Type B pancreatic cell (in vitro differentiated cells): ENCODE measurements at regions not wholly inside any gene's neighbourhood (a gene's known extent, or its start where the extent isn't known, plus 50 kb on each side); places are given as distances from the start of the nearest gene placed in this dataset.

Source experiments
- DNase-seq: peaks from one replicate; pipeline ENCODE4 v3.0.0; 2021; ENCODE audit warnings: mixed read lengths; ENCODE audit not compliant: unreplicated experiment; ENCODE audit errors: extremely low spot score
- H3K27ac Mint-ChIP-seq: 2 replicates; pipeline ENCODE4 v1.8.0; 2021; ENCODE audit warnings: mild to moderate bottlenecking, mixed read lengths
- H3K27me3 Mint-ChIP-seq: 2 replicates; pipeline ENCODE4 v1.8.0; 2021; ENCODE audit warnings: mixed read lengths
- H3K36me3 Mint-ChIP-seq: 2 replicates; pipeline ENCODE4 v1.8.0; 2021; ENCODE audit warnings: mixed read lengths
- H3K4me1 Mint-ChIP-seq: one replicate; pipeline ENCODE4 v1.8.0; 2021; ENCODE audit warnings: mixed read lengths; ENCODE audit not compliant: unreplicated experiment
- H3K4me3 Mint-ChIP-seq: 2 replicates; pipeline ENCODE4 v1.8.0; 2021; ENCODE audit warnings: mild to moderate bottlenecking, mixed read lengths
- H3K9me3 Mint-ChIP-seq: 2 replicates; pipeline ENCODE4 v1.8.0; 2021; ENCODE audit warnings: mixed read lengths
- CTCF ChIP-seq: fragments of 200-600 bp; sonication (generic); conservative IDR thresholded peaks from 2 replicates; pipeline ENCODE4 v1.5.0; 2021; ENCODE audit warnings: antibody characterized with exemption, mild to moderate bottlenecking

- TF ChIP-seq CTCF, result no peak
- Mint-ChIP-seq H3K36me3 (peaks cover 4% of the 10 kb centered on the region), H3K27me3 (peaks cover 11% of the 10 kb centered on the region)
Measured at GRCh38 chr6:105851606-105852005, 234.5 kb upstream of the PRDM1 start.

GRCh38 chr6:105851113-105851580, 235.0 kb upstream of the PRDM1 start:
- Mint-ChIP-seq H3K4me1 (peaks cover 20% of the 10 kb centered on the region), H3K9me3 (no peaks in the 10 kb centered on the region), H3K36me3 (peaks cover under 1% of the 10 kb centered on the region), H3K27me3 (peaks cover 11% of the 10 kb centered on the region), H3K4me3 (no peak overlapping the region), H3K27ac (no peak overlapping the region)
- TF ChIP-seq CTCF, result no peak
- no peak for DNase-seq

More at GRCh38 chr6:105851606-105852005, 234.5 kb upstream of the PRDM1 start:
- peaks cover 20% of the 10 kb centered on the region for H3K4me1 Mint-ChIP-seq
- H3K9me3 Mint-ChIP-seq, result no peaks in the 10 kb centered on the region
- no peak for DNase-seq
- no peak overlapping the region for H3K27ac Mint-ChIP-seq
- no peak overlapping the region for H3K4me3 Mint-ChIP-seq

- Mint-ChIP-seq H3K27ac (no peak overlapping the region), H3K36me3 (no peaks in the 10 kb centered on the region), H3K27me3 (peaks cover 14% of the 10 kb centered on the region), H3K9me3 (no peaks in the 10 kb centered on the region), H3K4me3 (no peak overlapping the region), H3K4me1 (peaks cover 20% of the 10 kb centered on the region)
- no peak for TF ChIP-seq CTCF
- DNase-seq, result no peak
Measured at GRCh38 chr6:105850261-105851112, 235.6 kb upstream of the PRDM1 start.

GRCh38 chr6:105849746-105850145, 236.4 kb upstream of the PRDM1 start:
- DNase-seq, result no peak
- Mint-ChIP-seq H3K4me1 (peaks cover 20% of the 10 kb centered on the region), H3K4me3 (no peak overlapping the region), H3K36me3 (no peaks in the 10 kb centered on the region), H3K9me3 (no peaks in the 10 kb centered on the region), H3K27ac (no peak overlapping the region), H3K27me3 (peaks cover 14% of the 10 kb centered on the region)
- no peak for TF ChIP-seq CTCF

- H3K27ac Mint-ChIP-seq, result no peak overlapping the region
- DNase-seq, result no peak
- TF ChIP-seq CTCF, result no peak
- H3K9me3 Mint-ChIP-seq, result no peaks in the 10 kb centered on the region
- H3K4me3 Mint-ChIP-seq, result no peak overlapping the region
- peaks cover 14% of the 10 kb centered on the region for H3K27me3 Mint-ChIP-seq
- no peaks in the 10 kb centered on the region for H3K36me3 Mint-ChIP-seq
- peaks cover 20% of the 10 kb centered on the region for H3K4me1 Mint-ChIP-seq
Measured at GRCh38 chr6:105847433-105847832, 238.7 kb upstream of the PRDM1 start.
